ENCODE measurements at regions not wholly inside any gene's neighbourhood (a gene's known extent, or its start where the extent isn't known, plus 50 kb on each side); places are given as distances from the start of the nearest gene placed in this dataset.

- DNase-seq (ENCODE audit: low spot score), result no peak
Measured at GRCh38 chr1:58136387-58136786, 410.1 kb downstream of the OMA1 start.

GRCh38 chr1:58135821-58136321, 410.7 kb downstream of the OMA1 start:
- no peak for DNase-seq (ENCODE audit: low spot score)

- DNase-seq (ENCODE audit: low spot score), result no peak
Measured at GRCh38 chr1:58133562-58133961, 413.0 kb downstream of the OMA1 start.

GRCh38 chr1:58123051-58123450, 423.5 kb downstream of the OMA1 start:
- no peak for DNase-seq (ENCODE audit: low spot score)

- DNase-seq (ENCODE audit: low spot score), result no peak
Measured at GRCh38 chr1:58119971-58120370, 426.6 kb downstream of the OMA1 start.

GRCh38 chr1:58116284-58116683, 430.2 kb downstream of the OMA1 start:
- no peak for DNase-seq (ENCODE audit: low spot score)

GRCh38 chr1:58109646-58110200, 436.8 kb downstream of the OMA1 start:
- no peak for DNase-seq (ENCODE audit: low spot score)

- DNase-seq (ENCODE audit: low spot score), result no peak
Measured at GRCh38 chr1:58108783-58109182, 437.7 kb downstream of the OMA1 start.

- no peak for DNase-seq (ENCODE audit: low spot score)
Measured at GRCh38 chr1:58107943-58108342, 438.6 kb downstream of the OMA1 start.

GRCh38 chr1:58104960-58105359, 441.6 kb downstream of the OMA1 start:
- DNase-seq (ENCODE audit: low spot score), result no peak

GRCh38 chr1:58096714-58097113, 449.8 kb downstream of the OMA1 start:
- DNase-seq (ENCODE audit: low spot score), result no peak

GRCh38 chr1:58095183-58095582, 451.3 kb downstream of the OMA1 start:
- DNase-seq (ENCODE audit: low spot score), result no peak

GRCh38 chr1:58094221-58094620, 452.3 kb downstream of the OMA1 start:
- DNase-seq (ENCODE audit: low spot score), result no peak

- no peak for DNase-seq (ENCODE audit: low spot score)
Measured at GRCh38 chr1:58090640-58091039, 455.9 kb downstream of the OMA1 start.

- no peak for DNase-seq (ENCODE audit: low spot score)
Measured at GRCh38 chr1:58089898-58090534, 456.5 kb downstream of the OMA1 start.

- DNase-seq (ENCODE audit: low spot score), result no peak
Measured at GRCh38 chr1:58084266-58084665, 462.3 kb downstream of the OMA1 start.

- no peak for DNase-seq (ENCODE audit: low spot score)
Measured at GRCh38 chr1:58082596-58082995, 463.9 kb downstream of the OMA1 start.

- no peak for DNase-seq (ENCODE audit: low spot score)
Measured at GRCh38 chr1:58076258-58076657, 470.3 kb downstream of the OMA1 start.

- no peak for DNase-seq (ENCODE audit: low spot score)
Measured at GRCh38 chr1:58075188-58075578, 471.3 kb downstream of the OMA1 start.

- DNase-seq (ENCODE audit: low spot score), result no peak
Measured at GRCh38 chr1:58072450-58072849, 474.1 kb downstream of the OMA1 start.

GRCh38 chr1:58067082-58067481, 479.4 kb downstream of the OMA1 start:
- DNase-seq (ENCODE audit: low spot score), result no peak

GRCh38 chr1:58065520-58065919, 481.0 kb downstream of the OMA1 start:
- no peak for DNase-seq (ENCODE audit: low spot score)

- no peak for DNase-seq (ENCODE audit: low spot score)
Measured at GRCh38 chr1:58064166-58064565, 482.4 kb downstream of the OMA1 start.

- DNase-seq (ENCODE audit: low spot score), result no peak
Measured at GRCh38 chr1:58063095-58063494, 483.4 kb downstream of the OMA1 start.

Measured in germinal center (tissue), 1 donor.